ENCODE measurements at regions not wholly inside any gene's neighbourhood (a gene's known extent, or its start where the extent isn't known, plus 50 kb on each side); places are given as distances from the start of the nearest gene placed in this dataset.

DNA sequence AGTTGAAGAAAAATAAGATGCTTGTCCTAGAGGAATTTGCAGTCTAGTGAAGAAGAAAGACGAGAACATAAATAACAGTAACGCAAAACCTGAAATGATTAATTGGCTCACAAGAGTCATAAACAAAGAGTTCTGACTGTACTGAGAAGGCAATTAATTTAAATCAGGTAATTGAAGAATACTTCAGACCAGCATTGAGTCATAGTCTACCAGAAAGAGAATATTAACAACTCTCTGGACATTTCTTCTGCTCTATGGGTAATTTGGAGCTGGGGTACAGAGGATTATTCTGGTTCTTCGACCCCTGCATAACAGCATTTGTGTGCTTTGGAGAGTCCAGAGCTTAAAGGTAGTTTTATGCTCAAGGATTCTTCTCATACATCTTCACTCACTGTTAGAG is 390.3 kb upstream of the DCN start:
- TF ChIP-seq, protein P1, sequence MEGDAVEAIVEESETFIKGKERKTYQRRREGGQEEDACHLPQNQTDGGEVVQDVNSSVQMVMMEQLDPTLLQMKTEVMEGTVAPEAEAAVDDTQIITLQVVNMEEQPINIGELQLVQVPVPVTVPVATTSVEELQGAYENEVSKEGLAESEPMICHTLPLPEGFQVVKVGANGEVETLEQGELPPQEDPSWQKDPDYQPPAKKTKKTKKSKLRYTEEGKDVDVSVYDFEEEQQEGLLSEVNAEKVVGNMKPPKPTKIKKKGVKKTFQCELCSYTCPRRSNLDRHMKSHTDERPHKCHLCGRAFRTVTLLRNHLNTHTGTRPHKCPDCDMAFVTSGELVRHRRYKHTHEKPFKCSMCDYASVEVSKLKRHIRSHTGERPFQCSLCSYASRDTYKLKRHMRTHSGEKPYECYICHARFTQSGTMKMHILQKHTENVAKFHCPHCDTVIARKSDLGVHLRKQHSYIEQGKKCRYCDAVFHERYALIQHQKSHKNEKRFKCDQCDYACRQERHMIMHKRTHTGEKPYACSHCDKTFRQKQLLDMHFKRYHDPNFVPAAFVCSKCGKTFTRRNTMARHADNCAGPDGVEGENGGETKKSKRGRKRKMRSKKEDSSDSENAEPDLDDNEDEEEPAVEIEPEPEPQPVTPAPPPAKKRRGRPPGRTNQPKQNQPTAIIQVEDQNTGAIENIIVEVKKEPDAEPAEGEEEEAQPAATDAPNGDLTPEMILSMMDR (IDR thresholded peaks at IDR 0.05; ENCODE audit: insufficient read depth, low read length), result no peak
- TF ChIP-seq POLR2AphosphoS5 (IDR thresholded peaks at IDR 0.05; ENCODE audit: low read depth), result no peak
- TF ChIP-seq, protein P2, sequence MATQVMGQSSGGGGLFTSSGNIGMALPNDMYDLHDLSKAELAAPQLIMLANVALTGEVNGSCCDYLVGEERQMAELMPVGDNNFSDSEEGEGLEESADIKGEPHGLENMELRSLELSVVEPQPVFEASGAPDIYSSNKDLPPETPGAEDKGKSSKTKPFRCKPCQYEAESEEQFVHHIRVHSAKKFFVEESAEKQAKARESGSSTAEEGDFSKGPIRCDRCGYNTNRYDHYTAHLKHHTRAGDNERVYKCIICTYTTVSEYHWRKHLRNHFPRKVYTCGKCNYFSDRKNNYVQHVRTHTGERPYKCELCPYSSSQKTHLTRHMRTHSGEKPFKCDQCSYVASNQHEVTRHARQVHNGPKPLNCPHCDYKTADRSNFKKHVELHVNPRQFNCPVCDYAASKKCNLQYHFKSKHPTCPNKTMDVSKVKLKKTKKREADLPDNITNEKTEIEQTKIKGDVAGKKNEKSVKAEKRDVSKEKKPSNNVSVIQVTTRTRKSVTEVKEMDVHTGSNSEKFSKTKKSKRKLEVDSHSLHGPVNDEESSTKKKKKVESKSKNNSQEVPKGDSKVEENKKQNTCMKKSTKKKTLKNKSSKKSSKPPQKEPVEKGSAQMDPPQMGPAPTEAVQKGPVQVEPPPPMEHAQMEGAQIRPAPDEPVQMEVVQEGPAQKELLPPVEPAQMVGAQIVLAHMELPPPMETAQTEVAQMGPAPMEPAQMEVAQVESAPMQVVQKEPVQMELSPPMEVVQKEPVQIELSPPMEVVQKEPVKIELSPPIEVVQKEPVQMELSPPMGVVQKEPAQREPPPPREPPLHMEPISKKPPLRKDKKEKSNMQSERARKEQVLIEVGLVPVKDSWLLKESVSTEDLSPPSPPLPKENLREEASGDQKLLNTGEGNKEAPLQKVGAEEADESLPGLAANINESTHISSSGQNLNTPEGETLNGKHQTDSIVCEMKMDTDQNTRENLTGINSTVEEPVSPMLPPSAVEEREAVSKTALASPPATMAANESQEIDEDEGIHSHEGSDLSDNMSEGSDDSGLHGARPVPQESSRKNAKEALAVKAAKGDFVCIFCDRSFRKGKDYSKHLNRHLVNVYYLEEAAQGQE (IDR thresholded peaks at IDR 0.05; ENCODE audit: insufficient replicate concordance, low read depth), result no peak
- TF ChIP-seq GABPA (IDR thresholded peaks at IDR 0.05; ENCODE audit: low read depth), result no peak
- no peak for TF ChIP-seq SPI1 (IDR thresholded peaks at IDR 0.05; ENCODE audit: borderline replicate concordance, low read depth)
- no peak overlapping the region for H3K4me3 ChIP-seq (replicated peaks; ENCODE audit: insufficient read depth, low read length)

DNA sequence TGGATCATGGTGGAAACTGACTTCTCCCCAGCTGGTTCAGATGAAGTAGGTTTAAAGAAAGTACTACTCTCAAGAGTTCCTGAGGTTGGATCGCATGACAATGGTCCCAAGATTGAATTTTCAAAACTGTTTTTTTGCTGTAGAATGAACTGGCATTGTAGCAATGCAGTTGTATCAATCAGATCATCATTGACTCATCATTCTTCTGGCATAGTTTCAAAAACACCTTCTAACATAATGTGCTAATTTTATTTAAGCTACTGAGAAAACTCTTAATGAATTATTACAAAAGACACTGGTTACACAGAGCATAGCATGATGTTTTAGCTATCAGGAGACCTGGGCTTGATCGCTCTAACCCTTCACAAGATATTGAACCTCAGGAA is 384.5 kb upstream of the DCN start:
- H3K27me3 ChIP-seq (ENCODE audit: insufficient read depth, poor library complexity, severe bottlenecking), result no peaks in the 10 kb centered on the region
- DNase-seq (ENCODE audit: low read depth in 1 of 2, low spot score in 1 of 2), result no peak
- TF ChIP-seq, protein P1 (IDR thresholded peaks at IDR 0.05; ENCODE audit: insufficient read depth, low read length), result no peak
- TF ChIP-seq GABPA (IDR thresholded peaks at IDR 0.05; ENCODE audit: low read depth) (no peak), POLR2AphosphoS5 (IDR thresholded peaks at IDR 0.05; ENCODE audit: low read depth) (no peak), SPI1 (IDR thresholded peaks at IDR 0.05; ENCODE audit: borderline replicate concordance, low read depth) (no peak)
- TF ChIP-seq, protein P2 (IDR thresholded peaks at IDR 0.05; ENCODE audit: insufficient replicate concordance, low read depth), result no peak
- H3K4me3 ChIP-seq (replicated peaks; ENCODE audit: insufficient read depth, low read length), result no peak overlapping the region
- no peak overlapping the region for H3K27ac ChIP-seq (replicated peaks)

More for the DNA sequence above, 390.3 kb upstream of the DCN start:
- H3K27ac ChIP-seq (replicated peaks), result no peak overlapping the region
- H3K27me3 ChIP-seq (ENCODE audit: insufficient read depth, poor library complexity, severe bottlenecking), result no peaks in the 10 kb centered on the region
- no peak for DNase-seq (ENCODE audit: low read depth in 1 of 2, low spot score in 1 of 2)

DNA sequence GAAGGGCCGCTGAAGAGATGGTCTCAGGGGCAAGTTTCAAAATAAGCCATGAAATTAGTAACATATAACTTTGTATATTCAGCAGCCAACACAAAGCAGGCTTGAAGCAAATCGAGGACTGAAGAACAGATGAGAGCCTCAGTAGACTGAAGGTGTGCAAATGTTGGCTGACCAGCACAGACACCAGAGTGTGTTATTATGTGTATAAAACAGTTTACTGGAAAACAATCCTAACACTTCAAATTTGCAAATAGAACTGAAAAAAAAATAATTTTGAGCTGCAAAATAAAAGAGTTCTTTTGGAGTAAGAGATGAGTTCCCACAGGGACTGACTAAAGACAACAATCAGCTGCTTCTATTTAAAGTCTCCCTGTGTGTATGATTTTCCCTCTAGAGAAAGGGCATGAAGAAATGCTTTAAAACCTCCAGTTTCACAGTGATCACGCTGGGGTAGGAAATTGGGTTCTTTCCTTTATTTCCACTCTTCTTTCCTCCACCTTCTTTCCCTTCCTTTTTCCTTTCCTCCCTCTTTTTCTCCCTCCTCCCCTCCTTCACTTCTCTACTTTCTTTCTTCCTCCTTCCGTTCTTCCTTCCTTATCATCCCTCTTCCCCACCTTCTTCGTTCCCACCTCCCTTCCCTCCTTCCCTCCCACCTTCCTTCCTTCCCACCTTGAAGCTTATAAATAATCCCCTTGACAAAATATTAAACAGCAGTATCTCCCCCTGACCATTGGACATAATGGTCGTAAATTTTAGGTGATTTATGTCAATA is 383.9 kb upstream of the DCN start:
- TF ChIP-seq SPI1 (IDR thresholded peaks at IDR 0.05; ENCODE audit: borderline replicate concordance, low read depth), result no peak
- TF ChIP-seq GABPA (IDR thresholded peaks at IDR 0.05; ENCODE audit: low read depth), result no peak
- TF ChIP-seq POLR2AphosphoS5 (IDR thresholded peaks at IDR 0.05; ENCODE audit: low read depth), result no peak
- TF ChIP-seq, protein P1 (IDR thresholded peaks at IDR 0.05; ENCODE audit: insufficient read depth, low read length), result no peak
- TF ChIP-seq, protein P2 (IDR thresholded peaks at IDR 0.05; ENCODE audit: insufficient replicate concordance, low read depth), result no peak
- no peak for DNase-seq (ENCODE audit: low read depth in 1 of 2, low spot score in 1 of 2)
- Histone ChIP-seq H3K4me3 (replicated peaks; ENCODE audit: insufficient read depth, low read length) (no peak overlapping the region), H3K27me3 (ENCODE audit: insufficient read depth, poor library complexity, severe bottlenecking) (no peaks in the 10 kb centered on the region), H3K27ac (replicated peaks) (no peak overlapping the region)
